GM12878 (cell line): ENCODE measurements at regions not wholly inside any gene's neighbourhood (a gene's known extent, or its start where the extent isn't known, plus 50 kb on each side); places are given as distances from the start of the nearest gene placed in this dataset.

ENCODE experiments used
- ATAC-seq: fragments of 200-7000 bp; cut with Tn5 transposase; 3 replicates; pipeline ENCODE4 v1.9.1; 2020; ENCODE audit warnings: mild to moderate bottlenecking, moderate library complexity
- BruUV-seq: library from RNA; stranded (reverse); fragments of 400-500 nt; replicated peaks from 2 replicates; lab custom pipeline; 2021; lab: Mats Ljungman, UMichigan
- CTCF ChIA-PET: fragments of 300-600 bp; sonication (Branson Sonifier 250); formaldehyde crosslinking; extraction: SDS; loops from one replicate; lab custom pipeline; 2021; ENCODE audit warnings: inconsistent platforms; lab: Yijun Ruan, JAX
- POLR2A ChIA-PET: fragments of 350-600 bp; formaldehyde crosslinking; extraction: SDS; loops from one replicate; lab custom pipeline; 2021; ENCODE audit warnings: inconsistent platforms; lab: Charles Lee
- RAD21 ChIA-PET: fragments of 300-600 bp; sonication (Branson Sonifier 250); formaldehyde crosslinking; loops from one replicate; lab custom pipeline; 2023; ENCODE audit warnings: antibody characterized with exemption; ENCODE audit not compliant: unreplicated experiment; lab: Charles Lee
- SMC1A ChIA-PET: fragments of 300-600 bp; sonication (Branson Sonifier 250); formaldehyde crosslinking; loops from one replicate; lab custom pipeline; 2023; ENCODE audit not compliant: unreplicated experiment, uncharacterized antibody; lab: Charles Lee
- DNase-seq: peaks from one replicate; pipeline ENCODE4 v3.0.0-alpha.2; 2011; ENCODE audit warnings: low read depth, low spot score
- FAIRE-seq: peaks from 3 replicates; lab custom pipeline; 2011; peaks lifted over from hg19 to GRCh38; lab: Jason Lieb, UNC
- H2AFZ ChIP-seq: 2 replicates; pipeline ENCODE4 v1.6.0; 2011; ENCODE audit warnings: low read depth, low read length, control low read depth; ENCODE audit not compliant: control insufficient read depth
- H3K27ac ChIP-seq: 2 replicates; pipeline ENCODE4 v1.5.1; 2011; ENCODE audit warnings: control low read depth; ENCODE audit not compliant: control insufficient read depth, insufficient read depth
- H3K27me3 ChIP-seq, 2 experiments: replicated peaks in 1 of 2; 2 replicates each; pipeline versions ENCODE4 v1.6.0 to v1.6.1; 2011; ENCODE audit warnings: low read length in 1 of 2; ENCODE audit not compliant: control insufficient read depth in 2 of 2, insufficient read depth in 2 of 2
- H3K36me3 ChIP-seq, 2 experiments: 2 replicates each; pipeline ENCODE4 v1.5.1; 2011; ENCODE audit warnings: low read length in 1 of 2; ENCODE audit not compliant: control insufficient read depth in 2 of 2, insufficient read depth in 2 of 2
- H3K4me1 ChIP-seq: 2 replicates; pipeline ENCODE4 v1.6.1; 2011; ENCODE audit warnings: mild to moderate bottlenecking, low read length, moderate library complexity, mixed read lengths; ENCODE audit not compliant: control insufficient read depth, insufficient read depth
- H3K4me2 ChIP-seq: 2 replicates; pipeline ENCODE4 v1.6.0; 2011; ENCODE audit warnings: control low read depth; ENCODE audit not compliant: control insufficient read depth, insufficient read depth
- H3K4me3 ChIP-seq: fragments of 200-600 bp; sonication (generic); 2 replicates; pipeline ENCODE4 v1.5.1; 2016
- H3K79me2 ChIP-seq: 2 replicates; pipeline ENCODE4 v1.6.0; 2011; ENCODE audit warnings: low read length; ENCODE audit not compliant: control insufficient read depth, insufficient read depth
- H3K9ac ChIP-seq: 2 replicates; pipeline ENCODE4 v1.8.0; 2011; ENCODE audit warnings: low read length, control low read depth, mixed read lengths; ENCODE audit not compliant: control insufficient read depth, insufficient read depth
- H3K9me3 ChIP-seq: replicated peaks from 3 replicates; pipeline ENCODE4 v1.5.1; 2011; ENCODE audit warnings: mild to moderate bottlenecking, low read length; ENCODE audit not compliant: control insufficient read depth, insufficient read depth
- H4K20me1 ChIP-seq: 2 replicates; pipeline ENCODE4 v1.6.0; 2011; ENCODE audit not compliant: control insufficient read depth, insufficient read depth
- ASH2L ChIP-seq: fragments of 300-600, 200-600 bp; sonication (generic); IDR thresholded peaks from 2 replicates; pipeline ENCODE4 v1.6.1; 2017; ENCODE audit warnings: low read depth, mild to moderate bottlenecking, borderline replicate concordance
- NRF1 ChIP-seq: conservative IDR thresholded peaks from 2 replicates; pipeline ENCODE4 v1.6.1; 2011; ENCODE audit warnings: mild to moderate bottlenecking, low read depth, low read length, improper control_type of control experiment
- PAX8 ChIP-seq: fragments of 450-650 bp; IDR thresholded peaks from 2 replicates; pipeline ENCODE4 v1.6.1; 2017; ENCODE audit warnings: mild to moderate bottlenecking, moderate library complexity
- SIN3A ChIP-seq: IDR thresholded peaks from 2 replicates; pipeline ENCODE4 v1.6.1; 2012; ENCODE audit warnings: low read depth, low read length, improper control_type of control experiment
- YBX1 ChIP-seq: fragments of 450-650 bp; IDR thresholded peaks from 2 replicates; pipeline ENCODE4 v1.6.1; 2016; ENCODE audit warnings: antibody characterized with exemption
- WGBS: methylation state at CpG from one replicate; pipeline ENCODE4 v1.1.6; 2016; ENCODE audit warnings: low lambda C conversion rate; ENCODE audit not compliant: insufficient replicate concordance, insufficient coverage; ENCODE audit errors: missing lambda C conversion rate; 5-methylcytosine and 5-hydroxymethylcytosine counted together
- in situ Hi-C: fragments of 300-500 bp; cut with MboI; formaldehyde crosslinking; loops from 9 replicates; pipeline ENCODE4 v1.14.3; 2018; ENCODE audit warnings: mixed read lengths
- intact Hi-C: fragments of 100-400 bp; cut with micrococcal nuclease; formaldehyde crosslinking; loops from one replicate; pipeline ENCODE4 v1.14.2; 2022; ENCODE audit not compliant: unreplicated experiment
- TF ChIP-seq, protein P1 (sequence below): IDR thresholded peaks from 2 replicates; pipeline ENCODE4 v1.6.1; 2011; ENCODE audit warnings: low read depth, mild to moderate bottlenecking, low read length, moderate library complexity, borderline replicate concordance; ENCODE audit errors: extremely low read depth

GRCh38 chr16:85173981-85174751 lies 61.9 kb upstream of the CIBAR2 start:
- in situ Hi-C loops (no loop called here), intact Hi-C loops (loop anchor here (5.0 kb wide), 1 partner anchor 53 kb away; no protein-coding TSS in a partner anchor)
- RAD21 ChIA-PET, result interaction anchor here (0.5 to 1.0 kb wide), 3 partner anchors 22 to 62 kb away, joined by 3 read pairs; partner anchors contain the start of gene CIBAR2
- no peak overlapping the region for H3K4me3 ChIP-seq
- SMC1A ChIA-PET, result interaction anchor here (0.7 to 1.0 kb wide), 4 partner anchors 10 to 130 kb away, joined by 3 to 4 read pairs (median 4); no protein-coding TSS in a partner anchor
- no peak for DNase-seq
- no peaks in the 10 kb centered on the region for H3K36me3 ChIP-seq
- H3K4me1 ChIP-seq, result no peaks in the 10 kb centered on the region; the same call in 1 of the 2 replicates
- no peaks in the 10 kb centered on the region for H4K20me1 ChIP-seq
- H2AFZ ChIP-seq, result no peak overlapping the region
- no peaks in the 10 kb centered on the region for H3K79me2 ChIP-seq
- H3K27ac ChIP-seq, result no peak overlapping the region
- CTCF ChIA-PET, result interaction anchor here (1.1 to 2.2 kb wide), 2 partner anchors 34 to 78 kb away, joined by 6 read pairs; no protein-coding TSS in a partner anchor
- no peak for TF ChIP-seq SIN3A
- TF ChIP-seq PAX8, result no peak
- no peak for TF ChIP-seq NRF1
- TF ChIP-seq YBX1, result no peak
- TF ChIP-seq ASH2L, result no peak
- TF ChIP-seq, protein P1, sequence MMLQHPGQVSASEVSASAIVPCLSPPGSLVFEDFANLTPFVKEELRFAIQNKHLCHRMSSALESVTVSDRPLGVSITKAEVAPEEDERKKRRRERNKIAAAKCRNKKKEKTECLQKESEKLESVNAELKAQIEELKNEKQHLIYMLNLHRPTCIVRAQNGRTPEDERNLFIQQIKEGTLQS, result no peak
- no peak for FAIRE-seq
- no peaks in the 10 kb centered on the region for H3K9me3 ChIP-seq
- 56% methylated on average over 15 of the region's 16 CpGs for whole genome bisulfite sequencing
- H3K27me3 ChIP-seq, result peaks cover 0 to 7% of the 10 kb centered on the region in 2 experiments; a peak in 1 of 4 replicates
- BruUV-seq, result no TSS peak
- POLR2A ChIA-PET, result no interaction called here
- no peak overlapping the region for H3K4me2 ChIP-seq
- no peak for ATAC-seq
- H3K9ac ChIP-seq, result no peak overlapping the region
